ENCODE measurements at regions not wholly inside any gene's neighbourhood (a gene's known extent, or its start where the extent isn't known, plus 50 kb on each side); places are given as distances from the start of the nearest gene placed in this dataset.

- H3K79me2 ChIP-seq (ENCODE audit: insufficient read depth, low read depth, low read length) = no peaks in the 10 kb centered on the region
- ChIA-PET POLR2A (no interaction called here), CTCF (ENCODE audit: unreplicated experiment) (no interaction called here)
- intact Hi-C loops (cut with micrococcal nuclease; ENCODE audit: unreplicated experiment) = no loop called here
- TF ChIP-seq EZH2phosphoT487 (IDR thresholded peaks at IDR 0.05; ENCODE audit: borderline replicate concordance, low read depth, low read length) (no peak), CTCF (conservative IDR thresholded peaks at IDR 0.05; ENCODE audit: low read length) (no peak)
- H3K4me2 ChIP-seq (ENCODE audit: low read length) = no peak overlapping the region
- H4K20me1 ChIP-seq (ENCODE audit: insufficient read depth, low read length) = no peaks in the 10 kb centered on the region
- no peaks in the 10 kb centered on the region for H3K4me1 ChIP-seq (ENCODE audit: insufficient read depth, low read length, poor library complexity, severe bottlenecking)
- no peak overlapping the region for H2AFZ ChIP-seq (ENCODE audit: low read length)
- no peak overlapping the region for H3K4me3 ChIP-seq (ENCODE audit: low read depth, low read length, poor library complexity, severe bottlenecking)
- no TSS peak for BruUV-seq (replicated peaks)
- no peak for DNase-seq (ENCODE audit: low spot score)
- no peaks in the 10 kb centered on the region for H3K36me3 ChIP-seq (ENCODE audit: insufficient read depth, low read length)
- no peaks in the 10 kb centered on the region for H3K9me2 ChIP-seq (ENCODE audit: insufficient read depth, low read length)
- no peak overlapping the region for H3K27ac ChIP-seq (ENCODE audit: low read depth, low read length, poor library complexity, severe bottlenecking)
- peaks cover 8% of the 10 kb centered on the region; the same call in 1 of the 2 replicates for H3K9me3 ChIP-seq (ENCODE audit: low read length)
These were observed 614.1 kb upstream of the CDH9 start for GRCh38 chr5:27652505-27652904.

GRCh38 chr5:27639005-27639612, 600.7 kb upstream of the CDH9 start:
- Histone ChIP-seq H2AFZ (ENCODE audit: low read length) (no peak overlapping the region), H3K79me2 (ENCODE audit: insufficient read depth, low read depth, low read length) (no peaks in the 10 kb centered on the region), H3K4me1 (ENCODE audit: insufficient read depth, low read length, poor library complexity, severe bottlenecking) (no peaks in the 10 kb centered on the region), H3K9me2 (ENCODE audit: insufficient read depth, low read length) (no peaks in the 10 kb centered on the region), H4K20me1 (ENCODE audit: insufficient read depth, low read length) (no peaks in the 10 kb centered on the region), H3K4me2 (ENCODE audit: low read length) (no peak overlapping the region), H3K9me3 (ENCODE audit: low read length) (peaks cover 4% of the 10 kb centered on the region; the same call in 1 of the 2 replicates), H3K27ac (ENCODE audit: low read depth, low read length, poor library complexity, severe bottlenecking) (no peak overlapping the region), H3K36me3 (ENCODE audit: insufficient read depth, low read length) (no peaks in the 10 kb centered on the region), H3K4me3 (ENCODE audit: low read depth, low read length, poor library complexity, severe bottlenecking) (no peak overlapping the region)
- DNase-seq (ENCODE audit: low spot score) = no peak
- BruUV-seq (replicated peaks) = no TSS peak
- intact Hi-C loops (cut with micrococcal nuclease; ENCODE audit: unreplicated experiment) = no loop called here
- TF ChIP-seq EZH2phosphoT487 (IDR thresholded peaks at IDR 0.05; ENCODE audit: borderline replicate concordance, low read depth, low read length) (no peak), CTCF (conservative IDR thresholded peaks at IDR 0.05; ENCODE audit: low read length) (no peak)
- CTCF ChIA-PET (ENCODE audit: unreplicated experiment) = no interaction called here
- POLR2A ChIA-PET = no interaction called here

GRCh38 chr5:27619982-27620381, 581.6 kb upstream of the CDH9 start:
- TF ChIP-seq CTCF (conservative IDR thresholded peaks at IDR 0.05; ENCODE audit: low read length) (no peak), EZH2phosphoT487 (IDR thresholded peaks at IDR 0.05; ENCODE audit: borderline replicate concordance, low read depth, low read length) (no peak)
- Histone ChIP-seq H3K36me3 (ENCODE audit: insufficient read depth, low read length) (no peaks in the 10 kb centered on the region), H3K4me1 (ENCODE audit: insufficient read depth, low read length, poor library complexity, severe bottlenecking) (no peaks in the 10 kb centered on the region), H3K4me3 (ENCODE audit: low read depth, low read length, poor library complexity, severe bottlenecking) (no peak overlapping the region), H4K20me1 (ENCODE audit: insufficient read depth, low read length) (no peaks in the 10 kb centered on the region), H3K4me2 (ENCODE audit: low read length) (no peak overlapping the region), H3K9me2 (ENCODE audit: insufficient read depth, low read length) (no peaks in the 10 kb centered on the region), H2AFZ (ENCODE audit: low read length) (no peak overlapping the region), H3K9me3 (ENCODE audit: low read length) (no peaks in the 10 kb centered on the region), H3K79me2 (ENCODE audit: insufficient read depth, low read depth, low read length) (no peaks in the 10 kb centered on the region), H3K27ac (ENCODE audit: low read depth, low read length, poor library complexity, severe bottlenecking) (no peak overlapping the region)
- CTCF ChIA-PET (ENCODE audit: unreplicated experiment) = no interaction called here
- BruUV-seq (replicated peaks) = no TSS peak
- intact Hi-C loops (cut with micrococcal nuclease; ENCODE audit: unreplicated experiment) = no loop called here
- no peak for DNase-seq (ENCODE audit: low spot score)
- POLR2A ChIA-PET = no interaction called here

All from OCI-LY7 (cell line).